ENCODE measurements at regions not wholly inside any gene's neighbourhood (a gene's known extent, or its start where the extent isn't known, plus 50 kb on each side); places are given as distances from the start of the nearest gene placed in this dataset.

GRCh38 chr1:11418056-11418455 is 60.9 kb upstream of the DISP3 start:
- TF ChIP-seq CTCF (IDR thresholded peaks at IDR 0.05; ENCODE audit: insufficient read depth, low read length) (no peak), POLR2AphosphoS5 (IDR thresholded peaks at IDR 0.05; ENCODE audit: low read depth) (no peak), REST (IDR thresholded peaks at IDR 0.05; ENCODE audit: insufficient replicate concordance, low read depth) (no peak), SPI1 (IDR thresholded peaks at IDR 0.05; ENCODE audit: borderline replicate concordance, low read depth) (no peak)

Measured in HL-60 (cell line).